ENCODE measurements at regions not wholly inside any gene's neighbourhood (a gene's known extent, or its start where the extent isn't known, plus 50 kb on each side); places are given as distances from the start of the nearest gene placed in this dataset.

DNA sequence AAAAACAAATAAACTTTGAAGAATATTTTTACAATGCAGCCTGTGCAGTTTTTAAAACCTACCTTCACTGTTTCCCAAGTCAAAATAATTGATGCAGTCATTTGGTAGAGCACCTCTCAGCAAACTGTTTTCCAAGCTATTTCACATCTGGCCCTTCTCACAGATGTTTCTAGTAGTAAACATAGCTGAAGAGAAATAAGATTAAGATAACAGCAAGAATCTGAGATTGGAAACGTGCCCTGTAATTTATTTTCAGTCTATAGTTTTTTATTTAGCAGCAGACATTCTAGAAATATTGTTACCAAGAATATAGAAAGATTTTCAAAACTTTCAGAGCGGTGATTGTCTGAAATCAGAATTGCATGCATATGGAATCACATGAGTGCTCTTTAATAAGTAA is 440.2 kb downstream of the TRIB2 start:
- POLR2A ChIA-PET: no interaction called here
- Histone ChIP-seq H3K9me1 (ENCODE audit: control insufficient read depth, insufficient read depth, low read length) (no peaks in the 10 kb centered on the region), H3K9ac (ENCODE audit: insufficient read depth in 1 of 2, low read depth in 2 of 2, low read length in 2 of 2) (no peak overlapping the region), H3K27me3 (ENCODE audit: control insufficient read depth in 2 of 2, insufficient read depth in 2 of 2, low read length in 2 of 2) (no peaks in the 10 kb centered on the region), H4K20me1 (replicated peaks; ENCODE audit: control insufficient read depth, insufficient read depth, low read length) (no peaks in the 10 kb centered on the region), H3K79me2 (ENCODE audit: control insufficient read depth, insufficient read depth, low read length) (no peaks in the 10 kb centered on the region), H2AFZ (ENCODE audit: low read depth, low read length) (no peak overlapping the region), H3K36me3 (ENCODE audit: control insufficient read depth, insufficient read depth, low read length) (no peaks in the 10 kb centered on the region), H3K27ac (ENCODE audit: extremely low read depth, low read depth, low read length) (no peak overlapping the region), H3K4me3 (no peak overlapping the region), H3K4me1 (replicated peaks in 1 of 2; ENCODE audit: control insufficient read depth in 2 of 2, insufficient read depth in 2 of 2, low read length in 2 of 2) (no peaks in the 10 kb centered on the region), H3K9me3 (replicated peaks; ENCODE audit: control insufficient read depth, insufficient read depth, low read depth, low read length) (no peaks in the 10 kb centered on the region), H3K4me2 (ENCODE audit: insufficient read depth, low read length) (no peak overlapping the region)
- FAIRE-seq: no peak
- 0% methylated on average over 2 of the region's 2 CpGs for WGBS (ENCODE audit: insufficient coverage, low coverage, missing lambda C conversion rate)
- TF ChIP-seq HOXB6 (CRISPR knock-in tag; IDR thresholded peaks at IDR 0.05; ENCODE audit: borderline replicate concordance) (no peak), KLF13 (tag; IDR thresholded peaks at IDR 0.05; ENCODE audit: borderline replicate concordance, low read depth) (no peak), JUND (IDR thresholded peaks at IDR 0.05; ENCODE audit: borderline replicate concordance, low read depth, low read length) (no peak), JUND (tag; IDR thresholded peaks at IDR 0.05; ENCODE audit: borderline replicate concordance, low read depth, low read length) (no peak), ZNF584 (CRISPR knock-in tag; IDR thresholded peaks at IDR 0.05; ENCODE audit: low read depth) (no peak), ZNF197 (CRISPR knock-in tag; IDR thresholded peaks at IDR 0.05; ENCODE audit: low read depth) (no peak), SOX6 (IDR thresholded peaks at IDR 0.05) (no peak)
- in situ Hi-C loops (cut with MboI): no loop called here
- no peak for DNase-seq (ENCODE audit: extremely low read depth in 1 of 4, low spot score in 3 of 4)
- intact Hi-C loops (cut with micrococcal nuclease): no loop called here
- CTCF ChIA-PET (ENCODE audit: low intra/inter-chr PET ratio): no interaction called here
- ATAC-seq: no peak
- BruUV-seq (replicated peaks): no TSS peak

DNA sequence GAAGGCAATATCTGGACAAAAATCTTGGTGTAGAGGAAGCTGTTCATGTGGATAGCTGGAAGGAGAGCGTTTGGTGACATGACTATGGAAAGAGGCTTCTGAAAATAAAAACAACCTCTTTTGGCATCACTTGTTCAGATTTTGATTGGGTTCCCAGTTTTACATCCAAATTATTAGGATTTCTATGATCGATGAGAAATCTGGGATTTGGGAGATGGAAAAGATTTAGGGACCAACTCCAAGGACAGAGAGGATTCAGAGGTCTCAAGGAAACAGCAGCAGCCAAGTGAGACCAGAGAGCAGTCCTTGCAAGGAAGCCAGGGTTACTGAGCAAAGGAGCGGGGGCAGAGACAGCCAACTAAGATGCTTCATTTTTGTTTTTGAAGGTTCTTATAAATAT is 441.7 kb downstream of the TRIB2 start:
- no peaks in the 10 kb centered on the region for H3K9me1 ChIP-seq (ENCODE audit: control insufficient read depth, insufficient read depth, low read length)
- ATAC-seq (no peak), DNase-seq (ENCODE audit: extremely low read depth in 1 of 4, low spot score in 3 of 4) (no peak), FAIRE-seq (no peak)
- H3K27ac ChIP-seq (ENCODE audit: extremely low read depth, low read depth, low read length): no peak overlapping the region
- no peaks in the 10 kb centered on the region for H3K27me3 ChIP-seq (ENCODE audit: control insufficient read depth in 2 of 2, insufficient read depth in 2 of 2, low read length in 2 of 2)
- H3K36me3 ChIP-seq (ENCODE audit: control insufficient read depth, insufficient read depth, low read length): no peaks in the 10 kb centered on the region
- no peaks in the 10 kb centered on the region for H3K9me3 ChIP-seq (replicated peaks; ENCODE audit: control insufficient read depth, insufficient read depth, low read depth, low read length)
- H3K9ac ChIP-seq (ENCODE audit: insufficient read depth in 1 of 2, low read depth in 2 of 2, low read length in 2 of 2): no peak overlapping the region
- H3K79me2 ChIP-seq (ENCODE audit: control insufficient read depth, insufficient read depth, low read length): no peaks in the 10 kb centered on the region
- 0% methylated on average over 3 of the region's 3 CpGs for WGBS (ENCODE audit: insufficient coverage, low coverage, missing lambda C conversion rate)
- CTCF ChIA-PET (ENCODE audit: low intra/inter-chr PET ratio): no interaction called here
- H4K20me1 ChIP-seq (replicated peaks; ENCODE audit: control insufficient read depth, insufficient read depth, low read length): no peaks in the 10 kb centered on the region
- POLR2A ChIA-PET: no interaction called here
- in situ Hi-C loops (cut with MboI): no loop called here
- H3K4me2 ChIP-seq (ENCODE audit: insufficient read depth, low read length): no peak overlapping the region
- H3K4me1 ChIP-seq (replicated peaks in 1 of 2; ENCODE audit: control insufficient read depth in 2 of 2, insufficient read depth in 2 of 2, low read length in 2 of 2): no peaks in the 10 kb centered on the region
- TF ChIP-seq TFAM (CRISPR knock-in tag; conservative IDR thresholded peaks at IDR 0.05): no peak
- TF ChIP-seq, protein P1, sequence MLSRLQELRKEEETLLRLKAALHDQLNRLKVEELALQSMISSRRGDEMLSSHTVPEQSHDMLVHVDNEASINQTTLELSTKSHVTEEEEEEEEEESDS (CRISPR knock-in tag; IDR thresholded peaks at IDR 0.05): no peak
- TF ChIP-seq STAT5B (CRISPR knock-in tag; IDR thresholded peaks at IDR 0.05): no peak
- no peak for TF ChIP-seq CBX1 (IDR thresholded peaks at IDR 0.05; ENCODE audit: low read depth)
- TF ChIP-seq ZFP30 (CRISPR knock-in tag; IDR thresholded peaks at IDR 0.05; ENCODE audit: borderline replicate concordance): no peak
- TF ChIP-seq ZNF668 (CRISPR knock-in tag; IDR thresholded peaks at IDR 0.05): no peak
- TF ChIP-seq MED1 (CRISPR knock-in tag; IDR thresholded peaks at IDR 0.05; ENCODE audit: borderline replicate concordance): no peak
- TF ChIP-seq, protein P2, sequence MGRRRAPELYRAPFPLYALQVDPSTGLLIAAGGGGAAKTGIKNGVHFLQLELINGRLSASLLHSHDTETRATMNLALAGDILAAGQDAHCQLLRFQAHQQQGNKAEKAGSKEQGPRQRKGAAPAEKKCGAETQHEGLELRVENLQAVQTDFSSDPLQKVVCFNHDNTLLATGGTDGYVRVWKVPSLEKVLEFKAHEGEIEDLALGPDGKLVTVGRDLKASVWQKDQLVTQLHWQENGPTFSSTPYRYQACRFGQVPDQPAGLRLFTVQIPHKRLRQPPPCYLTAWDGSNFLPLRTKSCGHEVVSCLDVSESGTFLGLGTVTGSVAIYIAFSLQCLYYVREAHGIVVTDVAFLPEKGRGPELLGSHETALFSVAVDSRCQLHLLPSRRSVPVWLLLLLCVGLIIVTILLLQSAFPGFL (CRISPR knock-in tag; IDR thresholded peaks at IDR 0.05): no peak
- TF ChIP-seq HOXB6 (CRISPR knock-in tag; IDR thresholded peaks at IDR 0.05; ENCODE audit: borderline replicate concordance): no peak
- no peak for TF ChIP-seq CXXC5 (CRISPR knock-in tag; IDR thresholded peaks at IDR 0.05)
- no peak for TF ChIP-seq DNMT1 (IDR thresholded peaks at IDR 0.05)
- no peak for TF ChIP-seq ZNF12 (CRISPR knock-in tag; IDR thresholded peaks at IDR 0.05)
- BruUV-seq (replicated peaks): no TSS peak
- H2AFZ ChIP-seq (ENCODE audit: low read depth, low read length): no peak overlapping the region
- intact Hi-C loops (cut with micrococcal nuclease): no loop called here
- no peak overlapping the region for H3K4me3 ChIP-seq
